Testis (tissue), 2 donors: ENCODE measurements at regions not wholly inside any gene's neighbourhood (a gene's known extent, or its start where the extent isn't known, plus 50 kb on each side); places are given as distances from the start of the nearest gene placed in this dataset.

Experiments
- CTCF ChIP-seq, 3 experiments: fragments of 450-650 bp in 2 of 3; fragments of 200-600 bp in 1 of 3; sonication (generic) in 1 of 3; IDR thresholded peaks; one replicate each; pipeline ENCODE4 v1.5.1; 2016 to 2019; ENCODE audit warnings: antibody characterized with exemption in 3 of 3, mild to moderate bottlenecking in 2 of 3, moderate library complexity in 1 of 3
- POLR2A ChIP-seq: fragments of 450-650 bp; IDR thresholded peaks from one replicate; pipeline ENCODE4 v1.6.1; 2017; ENCODE audit warnings: antibody characterized with exemption, mild to moderate bottlenecking, moderate library complexity

- TF ChIP-seq POLR2A (no peak), CTCF (IDR thresholded peaks at IDR 0.05) (no peak)
Observed at GRCh38 chr1:199269241-199269640, 630.4 kb downstream of the PTPRC start.
